ENCODE measurements at regions not wholly inside any gene's neighbourhood (a gene's known extent, or its start where the extent isn't known, plus 50 kb on each side); places are given as distances from the start of the nearest gene placed in this dataset.

- H3K36me3 ChIP-seq (ENCODE audit: insufficient read depth): no peaks in the 10 kb centered on the region
- no peaks in the 10 kb centered on the region for H3K79me2 ChIP-seq (replicated peaks; ENCODE audit: insufficient read depth)
- H3K4me2 ChIP-seq: no peak overlapping the region
- Mint-ChIP-seq H3K27ac (no peak overlapping the region), H3K36me3 (ENCODE audit: low read depth) (no peaks in the 10 kb centered on the region), H3K9me3 (peaks cover 3% of the 10 kb centered on the region; the same call in 2 of the 3 replicates), H3K4me1 (no peaks in the 10 kb centered on the region; the same call in 2 of the 3 replicates), H3K4me3 (no peak overlapping the region), H3K27me3 (ENCODE audit: insufficient read depth, low read depth, poor library complexity) (peaks cover 3% of the 10 kb centered on the region)
- H2AFZ ChIP-seq: no peak overlapping the region
- H3K9me2 ChIP-seq (ENCODE audit: insufficient read depth): 0 out of 2 replicates have a peak, but pooled peaks cover 4% of the 10 kb centered on the region
- ATAC-seq: no peak
- H4K20me1 ChIP-seq (replicated peaks; ENCODE audit: insufficient read depth): no peaks in the 10 kb centered on the region
- no peak for DNase-seq (ENCODE audit: low spot score)
- no peak for TF ChIP-seq CTCF (conservative IDR thresholded peaks at IDR 0.05; ENCODE audit: low read depth in 2 of 2)
- no peak for TF ChIP-seq CREB1 (CRISPR knock-in tag; IDR thresholded peaks at IDR 0.05; ENCODE audit: low read depth)
- TF ChIP-seq POLR2AphosphoS5 (IDR thresholded peaks at IDR 0.05; ENCODE audit: low read depth): no peak
- TF ChIP-seq EZH2 (IDR thresholded peaks at IDR 0.05; ENCODE audit: low read depth, unreplicated experiment): no peak
- TF ChIP-seq EZH2phosphoT487 (IDR thresholded peaks at IDR 0.05; ENCODE audit: unreplicated experiment): no peak
- TF ChIP-seq REST (IDR thresholded peaks at IDR 0.05; ENCODE audit: unreplicated experiment): no peak
- TF ChIP-seq ETS1 (IDR thresholded peaks at IDR 0.05): no peak
- TF ChIP-seq ZNF462 (CRISPR knock-in tag; IDR thresholded peaks at IDR 0.05): no peak
- no peak for TF ChIP-seq STAT1 (IDR thresholded peaks at IDR 0.05; ENCODE audit: unreplicated experiment)
- TF ChIP-seq ZNF331 (CRISPR knock-in tag; IDR thresholded peaks at IDR 0.05; ENCODE audit: low read depth): no peak
- H3K27ac ChIP-seq (ENCODE audit: low read depth): no peak overlapping the region
- no peaks in the 10 kb centered on the region for H3K27me3 ChIP-seq (ENCODE audit: insufficient read depth)
- H3F3A ChIP-seq (replicated peaks; ENCODE audit: low read depth): no peaks in the 10 kb centered on the region
- H3K4me1 ChIP-seq (ENCODE audit: insufficient read depth): no peaks in the 10 kb centered on the region
- no peak overlapping the region for H3K4me3 ChIP-seq
These were observed 112.2 kb downstream of the VAPA start for GRCh38 chr18:10025711-10026670.
